GM23338 (cell line): ENCODE measurements at regions not wholly inside any gene's neighbourhood (a gene's known extent, or its start where the extent isn't known, plus 50 kb on each side); places are given as distances from the start of the nearest gene placed in this dataset.

Source experiments
- ATAC-seq: fragments of 200-7000 bp; cut with Tn5 transposase; 3 replicates; pipeline ENCODE4 v1.9.1; 2020
- DNase-seq: peaks from one replicate; pipeline ENCODE4 v3.0.0-alpha.2; 2015; ENCODE audit warnings: low spot score
- H2AFZ ChIP-seq: fragments of 200-600 bp; sonication (generic); 2 replicates; pipeline ENCODE4 v1.8.0; 2016; ENCODE audit warnings: antibody characterized with exemption, mild to moderate bottlenecking, moderate library complexity
- H3F3A ChIP-seq: fragments of 200-600 bp; sonication (generic); replicated peaks from 2 replicates; pipeline ENCODE4 v1.8.0; 2017; ENCODE audit warnings: antibody characterized with exemption, mixed run types, low read depth
- H3K27ac ChIP-seq: fragments of 200-600 bp; sonication (generic); 2 replicates; pipeline ENCODE4 v1.6.1; 2016; ENCODE audit warnings: low read depth
- H3K27me3 ChIP-seq: fragments of 200-600 bp; sonication (generic); 2 replicates; pipeline ENCODE4 v1.8.0; 2016; ENCODE audit warnings: mild to moderate bottlenecking, mixed run types, moderate library complexity; ENCODE audit not compliant: insufficient read depth
- H3K36me3 ChIP-seq: fragments of 200-600 bp; sonication (generic); 2 replicates; pipeline ENCODE4 v1.8.0; 2016; ENCODE audit warnings: mild to moderate bottlenecking; ENCODE audit not compliant: insufficient read depth
- H3K4me1 ChIP-seq: fragments of 200-600 bp; sonication (generic); 2 replicates; pipeline ENCODE4 v1.8.0; 2016; ENCODE audit warnings: mild to moderate bottlenecking, moderate library complexity; ENCODE audit not compliant: insufficient read depth
- H3K4me2 ChIP-seq: fragments of 200-600 bp; sonication (generic); 2 replicates; pipeline ENCODE4 v1.7.1; 2017; ENCODE audit warnings: mixed run types
- H3K4me3 ChIP-seq: fragments of 200-600 bp; sonication (generic); 2 replicates; pipeline ENCODE4 v1.6.1; 2016; ENCODE audit warnings: mixed run types
- H3K79me2 ChIP-seq: fragments of 200-600 bp; sonication (generic); replicated peaks from 2 replicates; pipeline ENCODE4 v1.8.0; 2017; ENCODE audit warnings: mild to moderate bottlenecking; ENCODE audit not compliant: insufficient read depth
- H3K9me2 ChIP-seq: fragments of 200-600 bp; sonication (generic); 2 replicates; pipeline ENCODE4 v1.8.0; 2017; ENCODE audit not compliant: insufficient read depth
- H4K20me1 ChIP-seq: fragments of 200-600 bp; sonication (generic); replicated peaks from 2 replicates; pipeline ENCODE4 v1.8.0; 2017; ENCODE audit warnings: mild to moderate bottlenecking; ENCODE audit not compliant: insufficient read depth
- H3K27ac Mint-ChIP-seq: 2 replicates; pipeline ENCODE4 v1.8.0; 2020; ENCODE audit warnings: inconsistent platforms, mild to moderate bottlenecking, moderate library complexity, mixed read lengths
- H3K27me3 Mint-ChIP-seq: 3 replicates; pipeline ENCODE4 v1.8.0; 2022; ENCODE audit warnings: low read depth, mild to moderate bottlenecking, moderate library complexity, mixed read lengths, inconsistent platforms; ENCODE audit not compliant: insufficient read depth, poor library complexity
- H3K36me3 Mint-ChIP-seq: 3 replicates; pipeline ENCODE4 v1.8.0; 2021; ENCODE audit warnings: low read depth, mild to moderate bottlenecking, inconsistent platforms, moderate library complexity, mixed read lengths
- H3K4me1 Mint-ChIP-seq: 3 replicates; pipeline ENCODE4 v1.8.0; 2020; ENCODE audit warnings: mild to moderate bottlenecking, inconsistent platforms, mixed read lengths
- H3K4me3 Mint-ChIP-seq: 3 replicates; pipeline ENCODE4 v1.8.0; 2021; ENCODE audit warnings: moderate library complexity, mild to moderate bottlenecking, inconsistent platforms, mixed read lengths
- H3K9me3 Mint-ChIP-seq: 3 replicates; pipeline ENCODE4 v1.8.0; 2020; ENCODE audit warnings: moderate library complexity, mild to moderate bottlenecking, inconsistent platforms, mixed read lengths
- CREB1 ChIP-seq: fragments of 250-450 bp; sonication (Bioruptor Pico); IDR thresholded peaks from 2 replicates; pipeline ENCODE4 v1.5.0; 2020; ENCODE audit warnings: low read depth, mild to moderate bottlenecking, moderate library complexity
- EZH2 ChIP-seq: fragments of 200-600 bp; sonication (generic); IDR thresholded peaks from one replicate; pipeline ENCODE4 v1.8.0; 2017; ENCODE audit warnings: antibody characterized with exemption, mild to moderate bottlenecking, low read depth; ENCODE audit not compliant: unreplicated experiment
- EZH2phosphoT487 ChIP-seq: fragments of 200-600 bp; sonication (generic); IDR thresholded peaks from one replicate; pipeline ENCODE4 v1.8.1; 2018; ENCODE audit warnings: antibody characterized with exemption; ENCODE audit not compliant: unreplicated experiment
- JUNB ChIP-seq: IDR thresholded peaks from one replicate; pipeline ENCODE4 v1.6.1; 2016; ENCODE audit warnings: antibody characterized with exemption; ENCODE audit not compliant: unreplicated experiment
- NANOG ChIP-seq: IDR thresholded peaks from 2 replicates; pipeline ENCODE4 v1.6.1; 2016; ENCODE audit warnings: antibody characterized with exemption, borderline replicate concordance
- POLR2AphosphoS5 ChIP-seq: IDR thresholded peaks from 2 replicates; pipeline ENCODE4 v1.6.1; 2016; ENCODE audit warnings: antibody characterized with exemption, low read depth
- STAT1 ChIP-seq: IDR thresholded peaks from one replicate; pipeline ENCODE4 v1.6.1; 2016; ENCODE audit warnings: antibody characterized with exemption; ENCODE audit not compliant: unreplicated experiment
- ZNF114 ChIP-seq: fragments of 250-450 bp; sonication (Bioruptor Pico); IDR thresholded peaks from 2 replicates; pipeline ENCODE4 v1.5.0; 2020; ENCODE audit warnings: mild to moderate bottlenecking, moderate library complexity
- ZNF331 ChIP-seq: fragments of 250-450 bp; sonication (Bioruptor Pico); IDR thresholded peaks from 2 replicates; pipeline ENCODE4 v1.5.0; 2020; ENCODE audit warnings: low read depth, mild to moderate bottlenecking, moderate library complexity
- ZNF462 ChIP-seq: fragments of 250-450 bp; sonication (Bioruptor Pico); IDR thresholded peaks from 2 replicates; pipeline ENCODE4 v1.5.0; 2020; ENCODE audit warnings: mild to moderate bottlenecking, moderate library complexity
- TF ChIP-seq, protein P1 (sequence below): IDR thresholded peaks from one replicate; pipeline ENCODE4 v1.6.1; 2018; ENCODE audit warnings: antibody characterized with exemption; ENCODE audit not compliant: unreplicated experiment

GRCh38 chr1:221138516-221138915, 259.3 kb downstream of the HLX start:
- H3K36me3 Mint-ChIP-seq: no peaks in the 10 kb centered on the region
- no peaks in the 10 kb centered on the region for H3K4me1 ChIP-seq

DNA sequence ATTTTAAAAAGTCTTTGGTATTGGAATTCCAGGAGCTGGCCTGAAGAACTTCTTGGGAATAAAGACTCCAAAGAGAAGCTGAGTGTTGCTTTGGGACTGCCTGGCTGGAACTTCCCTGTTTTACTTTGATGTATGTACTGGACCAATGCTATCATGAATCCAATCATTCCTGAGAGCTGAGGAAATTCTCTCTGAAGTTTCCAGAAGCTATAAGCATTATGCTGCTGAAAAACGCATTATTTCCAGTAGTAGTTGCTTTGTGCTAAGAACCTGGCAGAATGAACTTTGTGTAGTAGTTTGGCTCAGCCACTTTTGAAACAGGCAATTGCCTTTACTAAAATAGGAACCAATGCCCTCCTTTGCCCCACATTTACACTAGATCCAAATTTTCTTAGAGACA, 260.7 kb downstream of the HLX start:
- no peaks in the 10 kb centered on the region for H3K9me2 ChIP-seq
- H3K4me3 Mint-ChIP-seq: no peak overlapping the region
- TF ChIP-seq STAT1 (no peak), ZNF114 (CRISPR knock-in tag) (no peak), POLR2AphosphoS5 (no peak), CREB1 (CRISPR knock-in tag) (no peak), EZH2phosphoT487 (no peak), NANOG (no peak), JUNB (no peak), EZH2 (no peak), ZNF331 (CRISPR knock-in tag) (no peak), ZNF462 (no peak)
- TF ChIP-seq, protein P1, sequence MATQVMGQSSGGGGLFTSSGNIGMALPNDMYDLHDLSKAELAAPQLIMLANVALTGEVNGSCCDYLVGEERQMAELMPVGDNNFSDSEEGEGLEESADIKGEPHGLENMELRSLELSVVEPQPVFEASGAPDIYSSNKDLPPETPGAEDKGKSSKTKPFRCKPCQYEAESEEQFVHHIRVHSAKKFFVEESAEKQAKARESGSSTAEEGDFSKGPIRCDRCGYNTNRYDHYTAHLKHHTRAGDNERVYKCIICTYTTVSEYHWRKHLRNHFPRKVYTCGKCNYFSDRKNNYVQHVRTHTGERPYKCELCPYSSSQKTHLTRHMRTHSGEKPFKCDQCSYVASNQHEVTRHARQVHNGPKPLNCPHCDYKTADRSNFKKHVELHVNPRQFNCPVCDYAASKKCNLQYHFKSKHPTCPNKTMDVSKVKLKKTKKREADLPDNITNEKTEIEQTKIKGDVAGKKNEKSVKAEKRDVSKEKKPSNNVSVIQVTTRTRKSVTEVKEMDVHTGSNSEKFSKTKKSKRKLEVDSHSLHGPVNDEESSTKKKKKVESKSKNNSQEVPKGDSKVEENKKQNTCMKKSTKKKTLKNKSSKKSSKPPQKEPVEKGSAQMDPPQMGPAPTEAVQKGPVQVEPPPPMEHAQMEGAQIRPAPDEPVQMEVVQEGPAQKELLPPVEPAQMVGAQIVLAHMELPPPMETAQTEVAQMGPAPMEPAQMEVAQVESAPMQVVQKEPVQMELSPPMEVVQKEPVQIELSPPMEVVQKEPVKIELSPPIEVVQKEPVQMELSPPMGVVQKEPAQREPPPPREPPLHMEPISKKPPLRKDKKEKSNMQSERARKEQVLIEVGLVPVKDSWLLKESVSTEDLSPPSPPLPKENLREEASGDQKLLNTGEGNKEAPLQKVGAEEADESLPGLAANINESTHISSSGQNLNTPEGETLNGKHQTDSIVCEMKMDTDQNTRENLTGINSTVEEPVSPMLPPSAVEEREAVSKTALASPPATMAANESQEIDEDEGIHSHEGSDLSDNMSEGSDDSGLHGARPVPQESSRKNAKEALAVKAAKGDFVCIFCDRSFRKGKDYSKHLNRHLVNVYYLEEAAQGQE: no peak

More at GRCh38 chr1:221138516-221138915, 259.3 kb downstream of the HLX start:
- DNase-seq (no peak), ATAC-seq (no peak)
- H3K27me3 ChIP-seq: no peaks in the 10 kb centered on the region
- no peak overlapping the region for H3K4me3 ChIP-seq
- Mint-ChIP-seq H3K4me3 (no peak overlapping the region), H3K9me3 (no peaks in the 10 kb centered on the region; the same call in 2 of the 3 replicates), H3K27me3 (no peaks in the 10 kb centered on the region), H3K27ac (no peak overlapping the region), H3K4me1 (no peaks in the 10 kb centered on the region)
- TF ChIP-seq ZNF114 (CRISPR knock-in tag) (no peak), NANOG (no peak), STAT1 (no peak), EZH2phosphoT487 (no peak)
- no peak overlapping the region for H3K4me2 ChIP-seq
- no peak overlapping the region for H3K27ac ChIP-seq
- no peak overlapping the region for H2AFZ ChIP-seq
- no peaks in the 10 kb centered on the region for H4K20me1 ChIP-seq
- H3F3A ChIP-seq: no peaks in the 10 kb centered on the region
- no peaks in the 10 kb centered on the region for H3K79me2 ChIP-seq
- no peaks in the 10 kb centered on the region for H3K9me2 ChIP-seq
- no peaks in the 10 kb centered on the region for H3K36me3 ChIP-seq

More for the DNA sequence above, 260.7 kb downstream of the HLX start:
- H3K27me3 Mint-ChIP-seq: no peaks in the 10 kb centered on the region
- Histone ChIP-seq H3K4me2 (no peak overlapping the region), H4K20me1 (no peaks in the 10 kb centered on the region), H3K4me3 (no peak overlapping the region), H3K79me2 (no peaks in the 10 kb centered on the region), H3F3A (no peaks in the 10 kb centered on the region), H3K4me1 (no peaks in the 10 kb centered on the region), H3K36me3 (no peaks in the 10 kb centered on the region), H3K27ac (no peak overlapping the region), H3K27me3 (no peaks in the 10 kb centered on the region), H2AFZ (no peak overlapping the region)
- no peaks in the 10 kb centered on the region; the same call in 2 of the 3 replicates for H3K9me3 Mint-ChIP-seq
- H3K27ac Mint-ChIP-seq: no peak overlapping the region
- ATAC-seq (no peak), DNase-seq (no peak)
- H3K4me1 Mint-ChIP-seq: no peaks in the 10 kb centered on the region
- no peaks in the 10 kb centered on the region for H3K36me3 Mint-ChIP-seq
